C4-2B (cell line): ENCODE measurements at regions not wholly inside any gene's neighbourhood (a gene's known extent, or its start where the extent isn't known, plus 50 kb on each side); places are given as distances from the start of the nearest gene placed in this dataset.
"Not testable (repeated sequence)": the region's sequence is repeated elsewhere in the genome, so short reads cannot be mapped to it uniquely, and the experiment has no call there.

ENCODE experiments used
- H3K27ac ChIP-seq: fragments of 450-650 bp; 2 replicates; pipeline ENCODE4 v1.5.1; 2017
- CTCF ChIP-seq: fragments of 450-650 bp; conservative IDR thresholded peaks from 2 replicates; pipeline ENCODE4 v1.5.1; 2017; ENCODE audit warnings: mild to moderate bottlenecking
- ZFX ChIP-seq: fragments of 450-650 bp; IDR thresholded peaks from 2 replicates; pipeline ENCODE4 v1.6.1; 2017

GRCh38 chr7:10455936-10456335 is 517.7 kb upstream of the PHF14 start:
- no peak for TF ChIP-seq ZFX
- TF ChIP-seq CTCF, result no peak
- H3K27ac ChIP-seq, result no peak overlapping the region

DNA sequence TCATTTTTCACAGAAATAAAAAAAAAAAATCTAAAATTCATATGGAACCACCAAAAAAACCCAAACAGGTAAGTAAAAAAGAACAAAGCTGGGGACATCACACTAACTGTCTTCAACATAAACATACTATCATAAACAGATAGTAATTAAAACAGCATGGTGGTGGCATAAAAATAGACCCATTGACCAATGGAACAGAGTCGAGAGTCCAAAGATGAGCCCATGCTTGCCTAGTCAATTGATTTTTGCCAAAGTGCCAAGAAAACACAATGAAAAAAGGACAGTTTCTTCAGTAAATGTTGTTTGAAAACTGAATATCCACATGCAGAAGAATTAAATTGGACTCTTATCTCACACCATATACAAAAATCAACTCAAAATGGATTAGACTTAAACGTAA is 513.2 kb upstream of the PHF14 start:
- H3K27ac ChIP-seq, result no peak overlapping the region
- TF ChIP-seq ZFX, result no peak
- TF ChIP-seq CTCF, result no peak

GRCh38 chr7:10463701-10464100 is 510.0 kb upstream of the PHF14 start:
- TF ChIP-seq CTCF (no peak), ZFX (no peak)
- H3K27ac ChIP-seq, result no peak overlapping the region

GRCh38 chr7:10465536-10465935 is 508.1 kb upstream of the PHF14 start:
- not testable (repeated sequence) for H3K27ac ChIP-seq

- no peak overlapping the region for H3K27ac ChIP-seq
- TF ChIP-seq CTCF (no peak), ZFX (no peak)
Observed at GRCh38 chr7:10468908-10469307, 504.8 kb upstream of the PHF14 start.

DNA sequence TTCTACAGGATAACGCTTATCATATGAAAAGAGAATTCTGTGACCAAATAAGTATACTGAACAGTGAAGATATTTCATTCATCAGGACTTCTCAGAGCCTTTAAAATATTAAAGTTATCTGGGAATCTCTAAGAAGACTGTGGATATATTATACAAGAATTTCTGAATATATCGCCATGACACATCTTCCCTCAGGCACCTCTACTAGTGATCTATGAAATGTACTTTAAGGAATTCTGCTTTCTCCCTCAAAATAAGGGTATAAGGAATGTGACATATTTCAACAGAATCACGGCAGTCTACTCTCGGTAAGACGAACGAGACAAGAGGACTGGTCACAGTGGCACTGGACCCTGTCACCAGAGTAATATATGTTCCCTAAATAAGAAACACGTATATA is 504.2 kb upstream of the PHF14 start:
- no peak overlapping the region for H3K27ac ChIP-seq
- TF ChIP-seq ZFX (no peak), CTCF (no peak)

DNA sequence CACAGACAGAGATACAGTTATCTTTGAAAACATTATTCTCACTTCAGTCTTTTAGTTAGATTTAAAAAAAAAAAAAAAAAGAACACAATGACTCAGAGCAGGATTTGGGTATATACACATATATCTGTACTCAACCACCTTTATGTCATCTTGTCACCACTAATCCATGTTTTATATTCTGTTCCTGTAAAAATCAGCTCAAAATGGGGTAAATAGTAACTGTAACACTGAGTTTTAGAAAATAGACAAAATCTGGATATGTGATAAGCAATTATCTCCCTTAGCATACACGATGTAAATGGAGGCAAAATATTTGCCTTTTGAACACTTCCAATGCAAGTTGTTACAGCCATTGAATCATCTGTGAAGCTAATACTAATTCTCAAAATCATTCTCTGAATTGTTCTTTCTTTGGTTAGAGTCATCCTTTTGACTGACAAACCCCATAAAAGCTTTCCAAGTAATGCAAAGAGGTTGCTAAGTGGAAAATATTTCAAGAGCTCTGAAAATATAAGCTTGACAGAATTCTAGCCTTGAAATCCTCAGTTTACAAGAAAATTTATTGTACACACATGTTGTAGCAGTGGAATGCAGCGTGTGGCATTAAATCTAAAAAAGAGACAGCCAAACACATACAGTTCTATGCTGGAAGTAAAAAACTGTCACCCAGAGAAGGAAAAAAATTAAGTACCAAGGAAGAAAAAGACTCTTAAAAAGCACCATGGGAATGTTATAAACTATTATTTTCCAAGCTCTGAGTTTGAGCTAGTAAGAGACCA is 502.2 kb upstream of the PHF14 start:
- no peak overlapping the region for H3K27ac ChIP-seq
- TF ChIP-seq ZFX, result no peak
- TF ChIP-seq CTCF, result no peak

GRCh38 chr7:10472115-10472514 is 501.6 kb upstream of the PHF14 start:
- no peak overlapping the region for H3K27ac ChIP-seq
- TF ChIP-seq CTCF (no peak), ZFX (no peak)
